ENCODE measurements at regions not wholly inside any gene's neighbourhood (a gene's known extent, or its start where the extent isn't known, plus 50 kb on each side); places are given as distances from the start of the nearest gene placed in this dataset.

GRCh38 chr11:134623711-134624110 is 211.7 kb upstream of the B3GAT1 start:
- TF ChIP-seq, protein P1, sequence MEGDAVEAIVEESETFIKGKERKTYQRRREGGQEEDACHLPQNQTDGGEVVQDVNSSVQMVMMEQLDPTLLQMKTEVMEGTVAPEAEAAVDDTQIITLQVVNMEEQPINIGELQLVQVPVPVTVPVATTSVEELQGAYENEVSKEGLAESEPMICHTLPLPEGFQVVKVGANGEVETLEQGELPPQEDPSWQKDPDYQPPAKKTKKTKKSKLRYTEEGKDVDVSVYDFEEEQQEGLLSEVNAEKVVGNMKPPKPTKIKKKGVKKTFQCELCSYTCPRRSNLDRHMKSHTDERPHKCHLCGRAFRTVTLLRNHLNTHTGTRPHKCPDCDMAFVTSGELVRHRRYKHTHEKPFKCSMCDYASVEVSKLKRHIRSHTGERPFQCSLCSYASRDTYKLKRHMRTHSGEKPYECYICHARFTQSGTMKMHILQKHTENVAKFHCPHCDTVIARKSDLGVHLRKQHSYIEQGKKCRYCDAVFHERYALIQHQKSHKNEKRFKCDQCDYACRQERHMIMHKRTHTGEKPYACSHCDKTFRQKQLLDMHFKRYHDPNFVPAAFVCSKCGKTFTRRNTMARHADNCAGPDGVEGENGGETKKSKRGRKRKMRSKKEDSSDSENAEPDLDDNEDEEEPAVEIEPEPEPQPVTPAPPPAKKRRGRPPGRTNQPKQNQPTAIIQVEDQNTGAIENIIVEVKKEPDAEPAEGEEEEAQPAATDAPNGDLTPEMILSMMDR (IDR thresholded peaks at IDR 0.05): no peak
- TF ChIP-seq POLR2A (IDR thresholded peaks at IDR 0.05): no peak

All from body of pancreas (tissue), 4 donors.